C4-2B (cell line): ENCODE measurements at regions not wholly inside any gene's neighbourhood (a gene's known extent, or its start where the extent isn't known, plus 50 kb on each side); places are given as distances from the start of the nearest gene placed in this dataset.

Experiments
- ZFX ChIP-seq: fragments of 450-650 bp; IDR thresholded peaks from 2 replicates; pipeline ENCODE4 v1.6.1; 2017
- TF ChIP-seq, protein P1 (sequence below): fragments of 450-650 bp; conservative IDR thresholded peaks from 2 replicates; pipeline ENCODE4 v1.5.1; 2017; ENCODE audit warnings: mild to moderate bottlenecking

DNA sequence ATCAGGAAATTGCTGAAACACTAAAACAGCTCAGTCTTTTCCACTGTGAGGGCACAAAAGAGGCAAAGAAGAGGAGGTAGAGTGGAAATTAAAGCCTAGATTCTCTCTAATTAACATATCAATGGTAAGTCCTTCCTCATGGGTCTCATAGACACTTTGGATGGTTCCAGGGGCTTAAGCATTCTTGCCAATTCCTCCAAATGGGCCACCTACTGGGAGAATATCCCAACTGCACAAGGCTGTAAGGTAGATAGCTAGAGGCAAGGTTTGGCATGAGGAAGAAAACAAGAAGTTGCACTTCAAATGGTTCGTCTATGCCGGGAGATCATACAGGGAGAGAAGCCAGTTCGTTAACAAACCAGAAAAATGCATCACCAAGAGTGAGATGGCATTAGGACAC is 107.6 kb upstream of the KHDRBS2 start:
- TF ChIP-seq, protein P1, sequence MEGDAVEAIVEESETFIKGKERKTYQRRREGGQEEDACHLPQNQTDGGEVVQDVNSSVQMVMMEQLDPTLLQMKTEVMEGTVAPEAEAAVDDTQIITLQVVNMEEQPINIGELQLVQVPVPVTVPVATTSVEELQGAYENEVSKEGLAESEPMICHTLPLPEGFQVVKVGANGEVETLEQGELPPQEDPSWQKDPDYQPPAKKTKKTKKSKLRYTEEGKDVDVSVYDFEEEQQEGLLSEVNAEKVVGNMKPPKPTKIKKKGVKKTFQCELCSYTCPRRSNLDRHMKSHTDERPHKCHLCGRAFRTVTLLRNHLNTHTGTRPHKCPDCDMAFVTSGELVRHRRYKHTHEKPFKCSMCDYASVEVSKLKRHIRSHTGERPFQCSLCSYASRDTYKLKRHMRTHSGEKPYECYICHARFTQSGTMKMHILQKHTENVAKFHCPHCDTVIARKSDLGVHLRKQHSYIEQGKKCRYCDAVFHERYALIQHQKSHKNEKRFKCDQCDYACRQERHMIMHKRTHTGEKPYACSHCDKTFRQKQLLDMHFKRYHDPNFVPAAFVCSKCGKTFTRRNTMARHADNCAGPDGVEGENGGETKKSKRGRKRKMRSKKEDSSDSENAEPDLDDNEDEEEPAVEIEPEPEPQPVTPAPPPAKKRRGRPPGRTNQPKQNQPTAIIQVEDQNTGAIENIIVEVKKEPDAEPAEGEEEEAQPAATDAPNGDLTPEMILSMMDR = no peak
- TF ChIP-seq ZFX = no peak
